ENCODE measurements at regions not wholly inside any gene's neighbourhood (a gene's known extent, or its start where the extent isn't known, plus 50 kb on each side); places are given as distances from the start of the nearest gene placed in this dataset.

- Histone ChIP-seq H3K36me3 (ENCODE audit: insufficient read depth) (no peaks in the 10 kb centered on the region), H3K4me1 (ENCODE audit: insufficient read depth) (no peaks in the 10 kb centered on the region), H3K4me2 (no peak overlapping the region), H2AFZ (no peak overlapping the region; the same call in 1 of the 2 replicates), H4K20me1 (replicated peaks; ENCODE audit: insufficient read depth) (no peaks in the 10 kb centered on the region), H3K4me3 (no peak overlapping the region), H3F3A (replicated peaks; ENCODE audit: low read depth) (no peaks in the 10 kb centered on the region), H3K9me2 (ENCODE audit: insufficient read depth) (no peaks in the 10 kb centered on the region; the same call in 1 of the 2 replicates), H3K27me3 (ENCODE audit: insufficient read depth) (no peaks in the 10 kb centered on the region), H3K79me2 (replicated peaks; ENCODE audit: insufficient read depth) (no peaks in the 10 kb centered on the region), H3K27ac (ENCODE audit: low read depth) (no peak overlapping the region)
- peaks cover 5% of the 10 kb centered on the region for H3K4me1 Mint-ChIP-seq
- H3K36me3 Mint-ChIP-seq (ENCODE audit: low read depth), result no peaks in the 10 kb centered on the region
- peak overlapping the region; percentile 36; the same call in 1 of the 2 replicates for H3K27ac Mint-ChIP-seq
- DNase-seq (ENCODE audit: low spot score) (no peak), ATAC-seq (no peak)
- H3K9me3 Mint-ChIP-seq, result no peaks in the 10 kb centered on the region
- no peaks in the 10 kb centered on the region for H3K27me3 Mint-ChIP-seq (ENCODE audit: insufficient read depth, low read depth, poor library complexity)
- TF ChIP-seq ZNF462 (CRISPR knock-in tag; IDR thresholded peaks at IDR 0.05), result no peak
- no peak for TF ChIP-seq EZH2 (IDR thresholded peaks at IDR 0.05; ENCODE audit: low read depth, unreplicated experiment)
- TF ChIP-seq, protein P1, sequence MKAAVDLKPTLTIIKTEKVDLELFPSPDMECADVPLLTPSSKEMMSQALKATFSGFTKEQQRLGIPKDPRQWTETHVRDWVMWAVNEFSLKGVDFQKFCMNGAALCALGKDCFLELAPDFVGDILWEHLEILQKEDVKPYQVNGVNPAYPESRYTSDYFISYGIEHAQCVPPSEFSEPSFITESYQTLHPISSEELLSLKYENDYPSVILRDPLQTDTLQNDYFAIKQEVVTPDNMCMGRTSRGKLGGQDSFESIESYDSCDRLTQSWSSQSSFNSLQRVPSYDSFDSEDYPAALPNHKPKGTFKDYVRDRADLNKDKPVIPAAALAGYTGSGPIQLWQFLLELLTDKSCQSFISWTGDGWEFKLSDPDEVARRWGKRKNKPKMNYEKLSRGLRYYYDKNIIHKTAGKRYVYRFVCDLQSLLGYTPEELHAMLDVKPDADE (IDR thresholded peaks at IDR 0.05), result no peak
- no peak for TF ChIP-seq ZNF331 (CRISPR knock-in tag; IDR thresholded peaks at IDR 0.05; ENCODE audit: low read depth)
- TF ChIP-seq POLR2AphosphoS5 (IDR thresholded peaks at IDR 0.05; ENCODE audit: low read depth), result no peak
- no peak for TF ChIP-seq STAT1 (IDR thresholded peaks at IDR 0.05; ENCODE audit: unreplicated experiment)
- no peak for TF ChIP-seq CREB1 (CRISPR knock-in tag; IDR thresholded peaks at IDR 0.05; ENCODE audit: low read depth)
- no peak for TF ChIP-seq EZH2phosphoT487 (IDR thresholded peaks at IDR 0.05; ENCODE audit: unreplicated experiment)
- TF ChIP-seq, protein P2, sequence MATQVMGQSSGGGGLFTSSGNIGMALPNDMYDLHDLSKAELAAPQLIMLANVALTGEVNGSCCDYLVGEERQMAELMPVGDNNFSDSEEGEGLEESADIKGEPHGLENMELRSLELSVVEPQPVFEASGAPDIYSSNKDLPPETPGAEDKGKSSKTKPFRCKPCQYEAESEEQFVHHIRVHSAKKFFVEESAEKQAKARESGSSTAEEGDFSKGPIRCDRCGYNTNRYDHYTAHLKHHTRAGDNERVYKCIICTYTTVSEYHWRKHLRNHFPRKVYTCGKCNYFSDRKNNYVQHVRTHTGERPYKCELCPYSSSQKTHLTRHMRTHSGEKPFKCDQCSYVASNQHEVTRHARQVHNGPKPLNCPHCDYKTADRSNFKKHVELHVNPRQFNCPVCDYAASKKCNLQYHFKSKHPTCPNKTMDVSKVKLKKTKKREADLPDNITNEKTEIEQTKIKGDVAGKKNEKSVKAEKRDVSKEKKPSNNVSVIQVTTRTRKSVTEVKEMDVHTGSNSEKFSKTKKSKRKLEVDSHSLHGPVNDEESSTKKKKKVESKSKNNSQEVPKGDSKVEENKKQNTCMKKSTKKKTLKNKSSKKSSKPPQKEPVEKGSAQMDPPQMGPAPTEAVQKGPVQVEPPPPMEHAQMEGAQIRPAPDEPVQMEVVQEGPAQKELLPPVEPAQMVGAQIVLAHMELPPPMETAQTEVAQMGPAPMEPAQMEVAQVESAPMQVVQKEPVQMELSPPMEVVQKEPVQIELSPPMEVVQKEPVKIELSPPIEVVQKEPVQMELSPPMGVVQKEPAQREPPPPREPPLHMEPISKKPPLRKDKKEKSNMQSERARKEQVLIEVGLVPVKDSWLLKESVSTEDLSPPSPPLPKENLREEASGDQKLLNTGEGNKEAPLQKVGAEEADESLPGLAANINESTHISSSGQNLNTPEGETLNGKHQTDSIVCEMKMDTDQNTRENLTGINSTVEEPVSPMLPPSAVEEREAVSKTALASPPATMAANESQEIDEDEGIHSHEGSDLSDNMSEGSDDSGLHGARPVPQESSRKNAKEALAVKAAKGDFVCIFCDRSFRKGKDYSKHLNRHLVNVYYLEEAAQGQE (IDR thresholded peaks at IDR 0.05; ENCODE audit: unreplicated experiment), result no peak
- no peak for TF ChIP-seq JUNB (IDR thresholded peaks at IDR 0.05; ENCODE audit: unreplicated experiment)
- TF ChIP-seq NANOG (IDR thresholded peaks at IDR 0.05; ENCODE audit: borderline replicate concordance), result no peak
- no peak for TF ChIP-seq ZNF114 (CRISPR knock-in tag; IDR thresholded peaks at IDR 0.05)
- H3K4me3 Mint-ChIP-seq, result no peak overlapping the region
These were observed 1313.1 kb downstream of the JRKL start for GRCh38 chr11:97702951-97703350.

Measured in GM23338 (cell line).